Caco-2 (cell line): ENCODE measurements at regions not wholly inside any gene's neighbourhood (a gene's known extent, or its start where the extent isn't known, plus 50 kb on each side); places are given as distances from the start of the nearest gene placed in this dataset.

ENCODE experiments used
- BruUV-seq: library from RNA; stranded (reverse); fragments of 400-500 nt; replicated peaks from 2 replicates; lab custom pipeline; 2021; lab: Mats Ljungman, UMichigan
- CTCF ChIA-PET: fragments of 300-600 bp; sonication (Branson Sonifier 250); formaldehyde crosslinking; loops from one replicate; lab custom pipeline; 2022; ENCODE audit warnings: antibody characterized with exemption; lab: Charles Lee
- POLR2A ChIA-PET: fragments of 300-600 bp; sonication (Branson Sonifier 250); formaldehyde crosslinking; loops from one replicate; lab custom pipeline; 2022; ENCODE audit warnings: antibody characterized with exemption; lab: Charles Lee
- DNase-seq, 2 experiments: peaks; one replicate each; pipeline versions ENCODE4 v3.0.0 to v3.0.0-alpha.2; 2020 to 2022
- H3K27me3 ChIP-seq: replicated peaks from 2 replicates; pipeline ENCODE4 v1.6.0; 2011; ENCODE audit warnings: low read length; ENCODE audit not compliant: control insufficient read depth, insufficient read depth
- H3K36me3 ChIP-seq: 2 replicates; pipeline ENCODE4 v1.5.1; 2011; ENCODE audit warnings: low read length; ENCODE audit not compliant: control insufficient read depth, insufficient read depth
- H3K4me1 ChIP-seq: fragments of 250-450 bp; sonication (Bioruptor Pico); 2 replicates; pipeline ENCODE4 v1.5.1; 2020; ENCODE audit warnings: mild to moderate bottlenecking
- H3K4me3 ChIP-seq: 2 replicates; pipeline ENCODE4 v1.5.1; 2011; ENCODE audit warnings: low read depth, mild to moderate bottlenecking, control low read depth, low read length
- H3K9me3 ChIP-seq: fragments of 250-450 bp; sonication (Bioruptor Pico); 2 replicates; pipeline ENCODE4 v1.5.1; 2020; ENCODE audit warnings: mild to moderate bottlenecking, moderate library complexity
- H3K27ac Mint-ChIP-seq: one replicate; pipeline ENCODE4 v1.8.0; 2022; ENCODE audit warnings: mixed read lengths; ENCODE audit not compliant: unreplicated experiment
- H3K27me3 Mint-ChIP-seq: one replicate; pipeline ENCODE4 v1.8.0; 2022; ENCODE audit warnings: mixed read lengths; ENCODE audit not compliant: insufficient read depth, unreplicated experiment
- H3K36me3 Mint-ChIP-seq: one replicate; pipeline ENCODE4 v1.8.0; 2022; ENCODE audit warnings: mild to moderate bottlenecking, mixed read lengths; ENCODE audit not compliant: insufficient read depth, unreplicated experiment
- H3K4me1 Mint-ChIP-seq: one replicate; pipeline ENCODE4 v1.8.0; 2022; ENCODE audit warnings: low read depth, mixed read lengths; ENCODE audit not compliant: unreplicated experiment
- H3K4me3 Mint-ChIP-seq: one replicate; pipeline ENCODE4 v1.8.0; 2022; ENCODE audit warnings: mild to moderate bottlenecking, moderate library complexity, mixed read lengths; ENCODE audit not compliant: unreplicated experiment
- H3K9me3 Mint-ChIP-seq: one replicate; pipeline ENCODE4 v1.8.0; 2022; ENCODE audit warnings: mixed read lengths; ENCODE audit not compliant: unreplicated experiment
- intact Hi-C: fragments of 100-400 bp; cut with micrococcal nuclease; formaldehyde crosslinking; loops from one replicate; pipeline ENCODE4 v1.10.0; 2022; ENCODE audit not compliant: unreplicated experiment
- TF ChIP-seq, protein P1 (sequence below), 2 experiments: fragments of 200-600 bp in 1 of 2; IDR thresholded peaks; 1 replicate in 1 of 2; 2 replicates in 1 of 2; pipeline versions ENCODE4 v1.5.1 to v1.8.0; 2011 to 2022; ENCODE audit warnings: antibody characterized with exemption in 1 of 2, control low read depth in 1 of 2, inconsistent platforms in 1 of 2, low read depth in 1 of 2, low read length in 1 of 2, mild to moderate bottlenecking in 1 of 2, moderate library complexity in 1 of 2; ENCODE audit not compliant: insufficient read depth in 1 of 2, severe bottlenecking in 1 of 2, unreplicated experiment in 1 of 2

GRCh38 chr6:28651161-28651560 is 125.5 kb downstream of the GPX5 start:
- intact Hi-C loops = no loop called here
- Mint-ChIP-seq H3K27ac (no peak overlapping the region), H3K27me3 (peaks cover 5% of the 10 kb centered on the region), H3K4me1 (peaks cover 6% of the 10 kb centered on the region), H3K36me3 (peaks cover 7% of the 10 kb centered on the region), H3K9me3 (no peaks in the 10 kb centered on the region), H3K4me3 (no peak overlapping the region)
- H3K4me3 ChIP-seq = no peak overlapping the region
- no peak for DNase-seq
- no peaks in the 10 kb centered on the region for H3K27me3 ChIP-seq
- TF ChIP-seq, protein P1, sequence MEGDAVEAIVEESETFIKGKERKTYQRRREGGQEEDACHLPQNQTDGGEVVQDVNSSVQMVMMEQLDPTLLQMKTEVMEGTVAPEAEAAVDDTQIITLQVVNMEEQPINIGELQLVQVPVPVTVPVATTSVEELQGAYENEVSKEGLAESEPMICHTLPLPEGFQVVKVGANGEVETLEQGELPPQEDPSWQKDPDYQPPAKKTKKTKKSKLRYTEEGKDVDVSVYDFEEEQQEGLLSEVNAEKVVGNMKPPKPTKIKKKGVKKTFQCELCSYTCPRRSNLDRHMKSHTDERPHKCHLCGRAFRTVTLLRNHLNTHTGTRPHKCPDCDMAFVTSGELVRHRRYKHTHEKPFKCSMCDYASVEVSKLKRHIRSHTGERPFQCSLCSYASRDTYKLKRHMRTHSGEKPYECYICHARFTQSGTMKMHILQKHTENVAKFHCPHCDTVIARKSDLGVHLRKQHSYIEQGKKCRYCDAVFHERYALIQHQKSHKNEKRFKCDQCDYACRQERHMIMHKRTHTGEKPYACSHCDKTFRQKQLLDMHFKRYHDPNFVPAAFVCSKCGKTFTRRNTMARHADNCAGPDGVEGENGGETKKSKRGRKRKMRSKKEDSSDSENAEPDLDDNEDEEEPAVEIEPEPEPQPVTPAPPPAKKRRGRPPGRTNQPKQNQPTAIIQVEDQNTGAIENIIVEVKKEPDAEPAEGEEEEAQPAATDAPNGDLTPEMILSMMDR (IDR thresholded peaks at IDR 0.05; ENCODE audit: insufficient read depth in 1 of 2, low read depth in 1 of 2, low read length in 1 of 2, severe bottlenecking in 1 of 2, unreplicated experiment in 1 of 2) = no peak
- BruUV-seq = no TSS peak
- ChIA-PET CTCF (no interaction called here), POLR2A (no interaction called here)
- H3K9me3 ChIP-seq = no peaks in the 10 kb centered on the region
- H3K4me1 ChIP-seq = no peaks in the 10 kb centered on the region
- no peaks in the 10 kb centered on the region for H3K36me3 ChIP-seq

GRCh38 chr6:28653876-28654275 is 128.2 kb downstream of the GPX5 start:
- no peak overlapping the region for H3K4me3 ChIP-seq
- Mint-ChIP-seq H3K4me1 (no peaks in the 10 kb centered on the region), H3K36me3 (peaks cover 16% of the 10 kb centered on the region), H3K4me3 (no peak overlapping the region), H3K27me3 (peaks cover 5% of the 10 kb centered on the region), H3K27ac (no peak overlapping the region), H3K9me3 (no peaks in the 10 kb centered on the region)
- H3K36me3 ChIP-seq = no peaks in the 10 kb centered on the region
- BruUV-seq = no TSS peak
- no peaks in the 10 kb centered on the region for H3K9me3 ChIP-seq
- no peak for DNase-seq
- TF ChIP-seq, protein P1 (IDR thresholded peaks at IDR 0.05; ENCODE audit: insufficient read depth in 1 of 2, low read depth in 1 of 2, low read length in 1 of 2, severe bottlenecking in 1 of 2, unreplicated experiment in 1 of 2) = no peak
- H3K27me3 ChIP-seq = no peaks in the 10 kb centered on the region
- intact Hi-C loops = no loop called here
- ChIA-PET CTCF (no interaction called here), POLR2A (no interaction called here)
- H3K4me1 ChIP-seq = 0 out of 2 replicates have a peak, but pooled peaks cover 4% of the 10 kb centered on the region

GRCh38 chr6:28655164-28655563 is 129.5 kb downstream of the GPX5 start:
- Histone ChIP-seq H3K9me3 (no peaks in the 10 kb centered on the region), H3K36me3 (no peaks in the 10 kb centered on the region), H3K4me1 (peaks cover 10% of the 10 kb centered on the region; the same call in 1 of the 2 replicates), H3K27me3 (no peaks in the 10 kb centered on the region), H3K4me3 (no peak overlapping the region)
- no TSS peak for BruUV-seq
- Mint-ChIP-seq H3K4me3 (no peak overlapping the region), H3K27ac (no peak overlapping the region), H3K9me3 (no peaks in the 10 kb centered on the region), H3K27me3 (peaks cover 5% of the 10 kb centered on the region), H3K4me1 (no peaks in the 10 kb centered on the region), H3K36me3 (peaks cover 17% of the 10 kb centered on the region)
- DNase-seq = no peak
- CTCF ChIA-PET = no interaction called here
- POLR2A ChIA-PET = no interaction called here
- TF ChIP-seq, protein P1 (IDR thresholded peaks at IDR 0.05; ENCODE audit: insufficient read depth in 1 of 2, low read depth in 1 of 2, low read length in 1 of 2, severe bottlenecking in 1 of 2, unreplicated experiment in 1 of 2) = no peak
- intact Hi-C loops = no loop called here
